ENCODE measurements at regions not wholly inside any gene's neighbourhood (a gene's known extent, or its start where the extent isn't known, plus 50 kb on each side); places are given as distances from the start of the nearest gene placed in this dataset.
A peak's percentile ranks its signal among the peaks of the same experiment; 100 is the strongest.
"Not testable (repeated sequence)": the region's sequence is repeated elsewhere in the genome, so short reads cannot be mapped to it uniquely, and the experiment has no call there.

- DNase-seq (ENCODE audit: insufficient read length, low spot score) (peak; percentile 45), FAIRE-seq (peak; percentile 75)
Observed at GRCh38 chr6:11851387-11851786, 72.8 kb upstream of the ADTRP start.

- DNase-seq (ENCODE audit: insufficient read length, low spot score) (no peak), FAIRE-seq (no peak)
Observed at GRCh38 chr6:11848852-11849731, 70.5 kb upstream of the ADTRP start.

- DNase-seq (ENCODE audit: insufficient read length, low spot score): no peak
- FAIRE-seq: no peak
Observed at GRCh38 chr6:11848346-11848651, 69.7 kb upstream of the ADTRP start.

GRCh38 chr6:11847515-11848345 is 69.1 kb upstream of the ADTRP start:
- FAIRE-seq: no peak
- no peak for DNase-seq (ENCODE audit: insufficient read length, low spot score)

GRCh38 chr6:11847068-11847467 is 68.5 kb upstream of the ADTRP start:
- not testable (repeated sequence) for DNase-seq (ENCODE audit: insufficient read length, low spot score); FAIRE-seq

GRCh38 chr6:11845664-11846577 is 67.3 kb upstream of the ADTRP start:
- no peak for DNase-seq (ENCODE audit: insufficient read length, low spot score)
- FAIRE-seq: no peak

GRCh38 chr6:11842795-11843194 is 64.2 kb upstream of the ADTRP start:
- not testable (repeated sequence) for FAIRE-seq

GRCh38 chr6:11835065-11835464 is 56.5 kb upstream of the ADTRP start:
- no peak for FAIRE-seq
- no peak for DNase-seq (ENCODE audit: insufficient read length, low spot score)

More at GRCh38 chr6:11842795-11843194, 64.2 kb upstream of the ADTRP start:
- DNase-seq (ENCODE audit: insufficient read length, low spot score): not testable (repeated sequence)

- no peak for FAIRE-seq
Observed at GRCh38 chr6:11833626-11834592, 55.3 kb upstream of the ADTRP start.

GRCh38 chr6:11831653-11832052 is 53.0 kb upstream of the ADTRP start:
- DNase-seq (ENCODE audit: insufficient read length, low spot score) (no peak), FAIRE-seq (peak; percentile 31)

More at GRCh38 chr6:11833626-11834592, 55.3 kb upstream of the ADTRP start:
- no peak for DNase-seq (ENCODE audit: insufficient read length, low spot score)

- FAIRE-seq (no peak), DNase-seq (ENCODE audit: insufficient read length, low spot score) (no peak)
Observed at GRCh38 chr6:11830520-11830919, 51.9 kb upstream of the ADTRP start.

- DNase-seq (ENCODE audit: insufficient read length, low spot score) (no peak), FAIRE-seq (no peak)
Observed at GRCh38 chr6:11830105-11830504, 51.5 kb upstream of the ADTRP start.

- FAIRE-seq (no peak), DNase-seq (ENCODE audit: insufficient read length, low spot score) (no peak)
Observed at GRCh38 chr6:11828262-11828870, 49.8 kb upstream of the ADTRP start.
